ENCODE measurements at regions not wholly inside any gene's neighbourhood (a gene's known extent, or its start where the extent isn't known, plus 50 kb on each side); places are given as distances from the start of the nearest gene placed in this dataset.
"Not testable (repeated sequence)": the region's sequence is repeated elsewhere in the genome, so short reads cannot be mapped to it uniquely, and the experiment has no call there.

GRCh38 chr1:185463011-185463410 lies 146.0 kb upstream of the IVNS1ABP start:
- no peak for TF ChIP-seq POLR2A (IDR thresholded peaks at IDR 0.05)
- no peak for TF ChIP-seq CTCF (IDR thresholded peaks at IDR 0.05)
- H3K27ac ChIP-seq = no peak overlapping the region
- intact Hi-C loops (cut with DNase I; ENCODE audit: low total_unique reads) = no loop called here
- H3K27me3 ChIP-seq = no peaks in the 10 kb centered on the region
- H3K9me3 ChIP-seq = no peaks in the 10 kb centered on the region
- no peak overlapping the region for H3K4me3 ChIP-seq
- no peaks in the 10 kb centered on the region for H3K4me1 ChIP-seq
- H3K36me3 ChIP-seq = no peaks in the 10 kb centered on the region
- DNase-seq = no peak

GRCh38 chr1:185460723-185461122 lies 143.7 kb upstream of the IVNS1ABP start:
- intact Hi-C loops (cut with DNase I; ENCODE audit: low total_unique reads); H3K4me1 ChIP-seq; H3K36me3 ChIP-seq; H3K9me3 ChIP-seq; H3K4me3 ChIP-seq; H3K27ac ChIP-seq; DNase-seq; H3K27me3 ChIP-seq: not testable (repeated sequence)

GRCh38 chr1:185459141-185459540 lies 142.1 kb upstream of the IVNS1ABP start:
- no peaks in the 10 kb centered on the region for H3K27me3 ChIP-seq
- no peak overlapping the region for H3K4me3 ChIP-seq
- TF ChIP-seq POLR2A (IDR thresholded peaks at IDR 0.05) (no peak), CTCF (IDR thresholded peaks at IDR 0.05) (no peak)
- no peak overlapping the region for H3K27ac ChIP-seq
- intact Hi-C loops (cut with DNase I; ENCODE audit: low total_unique reads) = no loop called here
- H3K4me1 ChIP-seq = no peaks in the 10 kb centered on the region
- DNase-seq = no peak
- H3K36me3 ChIP-seq = no peaks in the 10 kb centered on the region
- H3K9me3 ChIP-seq = no peaks in the 10 kb centered on the region

- intact Hi-C loops (cut with DNase I; ENCODE audit: low total_unique reads) = no loop called here
- no peaks in the 10 kb centered on the region for H3K4me1 ChIP-seq
- H3K4me3 ChIP-seq = no peak overlapping the region
- TF ChIP-seq POLR2A (IDR thresholded peaks at IDR 0.05) = no peak
- TF ChIP-seq CTCF (IDR thresholded peaks at IDR 0.05) = no peak
- DNase-seq = no peak
- no peak overlapping the region for H3K27ac ChIP-seq
- H3K9me3 ChIP-seq = no peaks in the 10 kb centered on the region
- H3K27me3 ChIP-seq = no peaks in the 10 kb centered on the region
- H3K36me3 ChIP-seq = no peaks in the 10 kb centered on the region
These were observed 141.6 kb upstream of the IVNS1ABP start for GRCh38 chr1:185458670-185459069.

- Histone ChIP-seq H3K4me3 (no peak overlapping the region), H3K4me1 (no peaks in the 10 kb centered on the region), H3K9me3 (no peaks in the 10 kb centered on the region), H3K27ac (no peak overlapping the region), H3K27me3 (no peaks in the 10 kb centered on the region), H3K36me3 (no peaks in the 10 kb centered on the region)
- intact Hi-C loops (cut with DNase I; ENCODE audit: low total_unique reads) = no loop called here
- DNase-seq = no peak
- no peak for TF ChIP-seq POLR2A (IDR thresholded peaks at IDR 0.05)
- no peak for TF ChIP-seq CTCF (IDR thresholded peaks at IDR 0.05)
These were observed 136.6 kb upstream of the IVNS1ABP start for GRCh38 chr1:185453496-185454192.

GRCh38 chr1:185450917-185451316 lies 133.9 kb upstream of the IVNS1ABP start:
- Histone ChIP-seq H3K4me3 (no peak overlapping the region), H3K27ac (no peak overlapping the region), H3K9me3 (no peaks in the 10 kb centered on the region), H3K4me1 (no peaks in the 10 kb centered on the region), H3K36me3 (no peaks in the 10 kb centered on the region), H3K27me3 (no peaks in the 10 kb centered on the region)
- TF ChIP-seq CTCF (IDR thresholded peaks at IDR 0.05) (no peak), POLR2A (IDR thresholded peaks at IDR 0.05) (no peak)
- intact Hi-C loops (cut with DNase I; ENCODE audit: low total_unique reads) = no loop called here
- DNase-seq = no peak
